Inferior parietal cortex (tissue), 1 donor: ENCODE measurements at regions not wholly inside any gene's neighbourhood (a gene's known extent, or its start where the extent isn't known, plus 50 kb on each side); places are given as distances from the start of the nearest gene placed in this dataset.

ENCODE experiments used
- DNase-seq: peaks from one replicate; pipeline ENCODE4 v3.0.0-alpha.2; 2016; ENCODE audit errors: extremely low spot score

- no peak for DNase-seq
Measured at GRCh38 chr15:73001840-73002239, 50.4 kb upstream of the NEO1 start.

- DNase-seq, result no peak
Measured at GRCh38 chr15:73000293-73000692, 52.0 kb upstream of the NEO1 start.

GRCh38 chr15:72999586-72999985, 52.7 kb upstream of the NEO1 start:
- no peak for DNase-seq

GRCh38 chr15:72998681-72999466, 53.4 kb upstream of the NEO1 start:
- no peak for DNase-seq

GRCh38 chr15:72998226-72998625, 54.0 kb upstream of the NEO1 start:
- no peak for DNase-seq

GRCh38 chr15:72995849-72996248, 56.4 kb upstream of the NEO1 start:
- DNase-seq, result no peak

- DNase-seq, result no peak
Measured at GRCh38 chr15:72994534-72995177, 57.6 kb upstream of the NEO1 start.

GRCh38 chr15:72992841-72993252, 59.4 kb upstream of the NEO1 start:
- peak; percentile 30 for DNase-seq

GRCh38 chr15:72991026-72991425, 61.2 kb upstream of the NEO1 start:
- DNase-seq, result no peak

- no peak for DNase-seq
Measured at GRCh38 chr15:72983801-72984545, 68.3 kb upstream of the NEO1 start.

GRCh38 chr15:72982714-72983113, 69.5 kb upstream of the NEO1 start:
- no peak for DNase-seq

GRCh38 chr15:72980661-72981060, 71.6 kb upstream of the NEO1 start:
- no peak for DNase-seq

GRCh38 chr15:72979791-72980190, 72.5 kb upstream of the NEO1 start:
- no peak for DNase-seq

GRCh38 chr15:72979308-72979707, 73.0 kb upstream of the NEO1 start:
- DNase-seq, result no peak

GRCh38 chr15:72978223-72978622, 74.0 kb upstream of the NEO1 start:
- DNase-seq, result no peak

- no peak for DNase-seq
Measured at GRCh38 chr15:72972362-72972761, 79.9 kb upstream of the NEO1 start.

- DNase-seq, result peak; percentile 32
Measured at GRCh38 chr15:72971766-72972165, 80.5 kb upstream of the NEO1 start.

GRCh38 chr15:72970933-72971760, 81.1 kb upstream of the NEO1 start:
- DNase-seq, result no peak

- DNase-seq, result no peak
Measured at GRCh38 chr15:72968531-72968922, 83.7 kb upstream of the NEO1 start.

- no peak for DNase-seq
Measured at GRCh38 chr15:72967811-72968530, 84.3 kb upstream of the NEO1 start.

- DNase-seq, result no peak
Measured at GRCh38 chr15:72967397-72967796, 84.9 kb upstream of the NEO1 start.
